Glutamatergic neuron (in vitro differentiated cells): ENCODE measurements at regions not wholly inside any gene's neighbourhood (a gene's known extent, or its start where the extent isn't known, plus 50 kb on each side); places are given as distances from the start of the nearest gene placed in this dataset.

Experiments used
- DNase-seq: peaks from one replicate; pipeline ENCODE4 v3.0.0; 2022
- H3K27ac Mint-ChIP-seq: one replicate; pipeline ENCODE4 v1.8.0; 2020; ENCODE audit warnings: mild to moderate bottlenecking, mixed read lengths, inconsistent platforms; ENCODE audit not compliant: unreplicated experiment
- H3K27me3 Mint-ChIP-seq: one replicate; pipeline ENCODE4 v1.8.0; 2020; ENCODE audit warnings: mild to moderate bottlenecking, moderate library complexity, mixed read lengths, inconsistent platforms; ENCODE audit not compliant: unreplicated experiment
- H3K36me3 Mint-ChIP-seq: one replicate; pipeline ENCODE4 v1.8.0; 2020; ENCODE audit warnings: mild to moderate bottlenecking, mixed read lengths, inconsistent platforms; ENCODE audit not compliant: unreplicated experiment
- H3K4me1 Mint-ChIP-seq: one replicate; pipeline ENCODE4 v1.8.0; 2020; ENCODE audit warnings: mild to moderate bottlenecking, low read depth, mixed read lengths, inconsistent platforms; ENCODE audit not compliant: unreplicated experiment
- H3K4me3 Mint-ChIP-seq: one replicate; pipeline ENCODE4 v1.8.0; 2020; ENCODE audit warnings: mild to moderate bottlenecking, mixed read lengths, inconsistent platforms; ENCODE audit not compliant: unreplicated experiment
- H3K9me3 Mint-ChIP-seq: one replicate; pipeline ENCODE4 v1.8.0; 2020; ENCODE audit warnings: mild to moderate bottlenecking, moderate library complexity, mixed read lengths, inconsistent platforms; ENCODE audit not compliant: unreplicated experiment
- CTCF ChIP-seq: fragments of 200-600 bp; sonication (generic); IDR thresholded peaks from one replicate; pipeline ENCODE4 v1.5.0; 2021; ENCODE audit not compliant: partially characterized antibody, unreplicated experiment

- no peak for DNase-seq
- no peak overlapping the region for H3K27ac Mint-ChIP-seq
Observed at GRCh38 chr11:8765294-8765693, 82.7 kb downstream of the RPL27A start.

GRCh38 chr11:8766043-8766987 lies 83.7 kb downstream of the RPL27A start:
- DNase-seq: no peak
- Mint-ChIP-seq H3K36me3 (no peaks in the 10 kb centered on the region), H3K27ac (no peak overlapping the region), H3K9me3 (peaks cover 2% of the 10 kb centered on the region), H3K4me1 (no peaks in the 10 kb centered on the region), H3K4me3 (no peak overlapping the region), H3K27me3 (peaks cover 4% of the 10 kb centered on the region)
- TF ChIP-seq CTCF: no peak

More at GRCh38 chr11:8765294-8765693, 82.7 kb downstream of the RPL27A start:
- Mint-ChIP-seq H3K4me3 (no peak overlapping the region), H3K9me3 (peaks cover 2% of the 10 kb centered on the region), H3K27me3 (peaks cover 4% of the 10 kb centered on the region), H3K4me1 (no peaks in the 10 kb centered on the region), H3K36me3 (no peaks in the 10 kb centered on the region)
- TF ChIP-seq CTCF: no peak

GRCh38 chr11:8766988-8767374 lies 84.4 kb downstream of the RPL27A start:
- H3K36me3 Mint-ChIP-seq: no peaks in the 10 kb centered on the region
- no peak for TF ChIP-seq CTCF
- H3K27me3 Mint-ChIP-seq: peaks cover 4% of the 10 kb centered on the region
- H3K4me1 Mint-ChIP-seq: no peaks in the 10 kb centered on the region
- peaks cover 2% of the 10 kb centered on the region for H3K9me3 Mint-ChIP-seq
- H3K4me3 Mint-ChIP-seq: no peak overlapping the region
- no peak for DNase-seq
- no peak overlapping the region for H3K27ac Mint-ChIP-seq

GRCh38 chr11:8767466-8768142 lies 85.0 kb downstream of the RPL27A start:
- Mint-ChIP-seq H3K27ac (no peak overlapping the region), H3K4me3 (no peak overlapping the region), H3K9me3 (peaks cover 2% of the 10 kb centered on the region), H3K4me1 (no peaks in the 10 kb centered on the region), H3K27me3 (peaks cover 4% of the 10 kb centered on the region), H3K36me3 (no peaks in the 10 kb centered on the region)
- no peak for TF ChIP-seq CTCF
- no peak for DNase-seq
